GM23338 (cell line): ENCODE measurements at regions not wholly inside any gene's neighbourhood (a gene's known extent, or its start where the extent isn't known, plus 50 kb on each side); places are given as distances from the start of the nearest gene placed in this dataset.

Experiments
- CTCF ChIP-seq, 2 experiments: fragments of 200-600 bp in 1 of 2; sonication (generic) in 1 of 2; conservative IDR thresholded peaks; 2 replicates each; pipeline versions ENCODE4 v1.5.1 to v1.6.1; 2016 to 2017; ENCODE audit warnings: antibody characterized with exemption in 2 of 2, low read depth in 2 of 2, mild to moderate bottlenecking in 2 of 2, moderate library complexity in 1 of 2
- EZH2 ChIP-seq: fragments of 200-600 bp; sonication (generic); IDR thresholded peaks from one replicate; pipeline ENCODE4 v1.8.0; 2017; ENCODE audit warnings: antibody characterized with exemption, mild to moderate bottlenecking, low read depth; ENCODE audit not compliant: unreplicated experiment
- EZH2phosphoT487 ChIP-seq: fragments of 200-600 bp; sonication (generic); IDR thresholded peaks from one replicate; pipeline ENCODE4 v1.8.1; 2018; ENCODE audit warnings: antibody characterized with exemption; ENCODE audit not compliant: unreplicated experiment
- JUNB ChIP-seq: IDR thresholded peaks from one replicate; pipeline ENCODE4 v1.6.1; 2016; ENCODE audit warnings: antibody characterized with exemption; ENCODE audit not compliant: unreplicated experiment
- POLR2AphosphoS5 ChIP-seq: IDR thresholded peaks from 2 replicates; pipeline ENCODE4 v1.6.1; 2016; ENCODE audit warnings: antibody characterized with exemption, low read depth
- REST ChIP-seq: IDR thresholded peaks from one replicate; pipeline ENCODE4 v1.6.1; 2018; ENCODE audit warnings: antibody characterized with exemption; ENCODE audit not compliant: unreplicated experiment
- ZNF462 ChIP-seq: fragments of 250-450 bp; sonication (Bioruptor Pico); IDR thresholded peaks from 2 replicates; pipeline ENCODE4 v1.5.0; 2020; ENCODE audit warnings: mild to moderate bottlenecking, moderate library complexity

- TF ChIP-seq CTCF (conservative IDR thresholded peaks at IDR 0.05; ENCODE audit: low read depth in 2 of 2) (no peak), POLR2AphosphoS5 (no peak), EZH2 (no peak), EZH2phosphoT487 (no peak), JUNB (no peak), ZNF462 (CRISPR knock-in tag) (no peak), REST (no peak)
These were observed 451.0 kb downstream of the TTLL7 start for GRCh38 chr1:83547901-83548300.
